ENCODE measurements at regions not wholly inside any gene's neighbourhood (a gene's known extent, or its start where the extent isn't known, plus 50 kb on each side); places are given as distances from the start of the nearest gene placed in this dataset.

GRCh38 chr10:28202941-28203352 lies 99.9 kb downstream of the MPP7 start:
- no peak for TF ChIP-seq CTCF (IDR thresholded peaks at IDR 0.05)
- no peak for TF ChIP-seq EZH2 (IDR thresholded peaks at IDR 0.05)
